ENCODE measurements at regions not wholly inside any gene's neighbourhood (a gene's known extent, or its start where the extent isn't known, plus 50 kb on each side); places are given as distances from the start of the nearest gene placed in this dataset. TPM values are rescaled to one million over a fixed set of nuclear protein-coding genes. Genes with fewer than 3 reads are reported as not detected.

- no peak for DNase-seq (ENCODE audit: low read depth, low spot score)
- ChIA-PET POLR2A (no interaction called here), CTCF (no interaction called here)
- no peak for TF ChIP-seq CTCF (IDR thresholded peaks at IDR 0.05; ENCODE audit: low read depth, low read length)
- Histone ChIP-seq H3K27ac (ENCODE audit: low read depth, low read length) (no peak overlapping the region), H3K9me3 (ENCODE audit: control insufficient read depth, insufficient read depth, low read length) (no peaks in the 10 kb centered on the region), H3K27me3 (ENCODE audit: control insufficient read depth, insufficient read depth, low read length) (no peaks in the 10 kb centered on the region), H3K4me3 (ENCODE audit: low read depth, low read length) (no peak overlapping the region)
Measured at GRCh38 chr18:52286675-52287074, 53.3 kb upstream of the DCC start.

- no peak for DNase-seq (ENCODE audit: low read depth, low spot score)
- H3K27ac ChIP-seq (ENCODE audit: low read depth, low read length) = no peak overlapping the region
- no peak overlapping the region for H3K4me3 ChIP-seq (ENCODE audit: low read depth, low read length)
- no peaks in the 10 kb centered on the region for H3K9me3 ChIP-seq (ENCODE audit: control insufficient read depth, insufficient read depth, low read length)
- CTCF ChIA-PET = no interaction called here
- no peaks in the 10 kb centered on the region for H3K27me3 ChIP-seq (ENCODE audit: control insufficient read depth, insufficient read depth, low read length)
- TF ChIP-seq CTCF (IDR thresholded peaks at IDR 0.05; ENCODE audit: low read depth, low read length) = no peak
- POLR2A ChIA-PET = no interaction called here
Measured at GRCh38 chr18:52287151-52287550, 52.8 kb upstream of the DCC start.

- H3K9me3 ChIP-seq (ENCODE audit: control insufficient read depth, insufficient read depth, low read length) = no peaks in the 10 kb centered on the region
- TF ChIP-seq CTCF (IDR thresholded peaks at IDR 0.05; ENCODE audit: low read depth, low read length) = peak; percentile 45
- no peaks in the 10 kb centered on the region for H3K27me3 ChIP-seq (ENCODE audit: control insufficient read depth, insufficient read depth, low read length)
- ChIA-PET CTCF (no interaction called here), POLR2A (no interaction called here)
- H3K4me3 ChIP-seq (ENCODE audit: low read depth, low read length) = no peak overlapping the region
- DNase-seq (ENCODE audit: low read depth, low spot score) = no peak
- H3K27ac ChIP-seq (ENCODE audit: low read depth, low read length) = no peak overlapping the region
Measured at GRCh38 chr18:52288403-52289004, 51.5 kb upstream of the DCC start.

GRCh38 chr18:52289392-52289791, 50.6 kb upstream of the DCC start:
- Histone ChIP-seq H3K4me3 (ENCODE audit: low read depth, low read length) (no peak overlapping the region), H3K9me3 (ENCODE audit: control insufficient read depth, insufficient read depth, low read length) (no peaks in the 10 kb centered on the region), H3K27me3 (ENCODE audit: control insufficient read depth, insufficient read depth, low read length) (no peaks in the 10 kb centered on the region), H3K27ac (ENCODE audit: low read depth, low read length) (no peak overlapping the region)
- ChIA-PET CTCF (no interaction called here), POLR2A (no interaction called here)
- no peak for TF ChIP-seq CTCF (IDR thresholded peaks at IDR 0.05; ENCODE audit: low read depth, low read length)
- no peak for DNase-seq (ENCODE audit: low read depth, low spot score)

Small RNA genes in the stretch of these regions (small RNA-seq; reads per million reads assigned to genes)
- not detected for gene RNU1-46P (ENCODE audit: insufficient read length, low read depth)

Measured in AG04450 (cell line).